DND-41 (cell line): ENCODE measurements at regions not wholly inside any gene's neighbourhood (a gene's known extent, or its start where the extent isn't known, plus 50 kb on each side); places are given as distances from the start of the nearest gene placed in this dataset.

ENCODE experiments used
- ATAC-seq: fragments of 200-7000 bp; cut with Tn5 transposase; 3 replicates; pipeline ENCODE4 v1.9.1; 2021; ENCODE audit warnings: low read depth; ENCODE audit not compliant: insufficient read depth
- DNase-seq: peaks from one replicate; pipeline ENCODE4 v3.0.0-alpha.2; 2020
- H2AFZ ChIP-seq: 2 replicates; pipeline ENCODE4 v1.6.0; 2012; ENCODE audit warnings: low read depth, low read length
- H3K27ac ChIP-seq: 2 replicates; pipeline ENCODE4 v1.5.1; 2012; ENCODE audit warnings: low read length, inconsistent platforms
- H3K27me3 ChIP-seq: fragments of 200-600 bp; sonication (generic); 2 replicates; pipeline ENCODE4 v1.6.0; 2012; ENCODE audit warnings: low read length, mild to moderate bottlenecking, inconsistent platforms; ENCODE audit not compliant: insufficient read depth, poor library complexity
- H3K36me3 ChIP-seq: 2 replicates; pipeline ENCODE4 v1.5.1; 2012; ENCODE audit warnings: low read length, inconsistent platforms; ENCODE audit not compliant: insufficient read depth
- H3K4me1 ChIP-seq: 2 replicates; pipeline ENCODE4 v1.5.1; 2012; ENCODE audit warnings: mild to moderate bottlenecking, low read length; ENCODE audit not compliant: insufficient read depth
- H3K4me2 ChIP-seq: 2 replicates; pipeline ENCODE4 v1.6.0; 2012; ENCODE audit warnings: mild to moderate bottlenecking, moderate library complexity, low read length, inconsistent platforms; ENCODE audit not compliant: insufficient read depth
- H3K4me3 ChIP-seq, 2 experiments: fragments of 200-600 bp in 1 of 2; shearing (Covaris generic) in 1 of 2; 2 replicates each; pipeline ENCODE4 v1.5.1; 2012 to 2016; ENCODE audit warnings: inconsistent platforms in 2 of 2, low read length in 2 of 2, mild to moderate bottlenecking in 2 of 2, low read depth in 1 of 2, moderate library complexity in 1 of 2
- H3K79me2 ChIP-seq: 2 replicates; pipeline ENCODE4 v1.6.0; 2012; ENCODE audit warnings: low read length, inconsistent platforms; ENCODE audit not compliant: insufficient read depth
- H3K9ac ChIP-seq: 2 replicates; pipeline ENCODE4 v1.6.0; 2012; ENCODE audit warnings: low read depth, mild to moderate bottlenecking, inconsistent platforms, low read length, moderate library complexity
- H3K9me3 ChIP-seq: 2 replicates; pipeline ENCODE4 v1.5.1; 2012; ENCODE audit warnings: low read length, moderate library complexity, mild to moderate bottlenecking, inconsistent platforms; ENCODE audit not compliant: insufficient read depth, severe bottlenecking
- H4K20me1 ChIP-seq: 2 replicates; pipeline ENCODE4 v1.6.0; 2012; ENCODE audit warnings: low read length; ENCODE audit not compliant: insufficient read depth
- CTCF ChIP-seq: IDR thresholded peaks from 2 replicates; pipeline ENCODE4 v1.5.1; 2012; ENCODE audit warnings: borderline replicate concordance, low read length, moderate library complexity, mild to moderate bottlenecking; ENCODE audit not compliant: poor library complexity, severe bottlenecking; ENCODE audit errors: extremely low read depth
- EZH2 ChIP-seq: IDR thresholded peaks from 3 replicates; pipeline ENCODE4 v1.6.1; 2012; ENCODE audit warnings: borderline replicate concordance, low read depth, mild to moderate bottlenecking, moderate library complexity, low read length, inconsistent platforms; ENCODE audit not compliant: severe bottlenecking

DNA sequence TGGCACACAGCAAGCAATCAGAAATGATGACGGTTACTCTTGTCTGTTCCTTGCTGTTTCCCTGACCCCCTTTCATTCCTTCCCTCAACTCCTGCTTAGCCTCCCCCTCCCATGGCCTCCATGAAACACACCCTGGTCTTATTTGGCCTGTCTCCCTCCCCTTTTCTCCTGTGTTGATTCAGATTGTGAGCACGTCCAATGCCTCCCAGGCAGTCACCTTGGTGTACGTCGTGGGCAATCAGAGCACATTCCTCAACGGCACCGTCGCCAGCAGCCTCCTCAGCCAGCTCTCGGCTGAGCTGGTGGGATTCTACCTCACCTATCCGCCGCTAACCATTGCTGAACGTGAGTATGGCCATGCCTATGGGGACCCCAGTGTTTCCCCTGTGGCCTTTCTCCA lies 141.1 kb downstream of the C11orf91 start:
- no peaks in the 10 kb centered on the region for H3K9me3 ChIP-seq
- H3K4me3 ChIP-seq = no peak overlapping the region
- H3K9ac ChIP-seq = no peak overlapping the region
- H3K36me3 ChIP-seq = no peaks in the 10 kb centered on the region
- H3K27ac ChIP-seq = no peak overlapping the region
- H2AFZ ChIP-seq = no peak overlapping the region
- no peaks in the 10 kb centered on the region for H3K79me2 ChIP-seq
- H3K27me3 ChIP-seq = no peaks in the 10 kb centered on the region
- no peaks in the 10 kb centered on the region for H3K4me1 ChIP-seq
- no peaks in the 10 kb centered on the region for H4K20me1 ChIP-seq
- TF ChIP-seq CTCF (no peak), EZH2 (no peak)
- H3K4me2 ChIP-seq = no peak overlapping the region
- ATAC-seq (no peak), DNase-seq (no peak)

DNA sequence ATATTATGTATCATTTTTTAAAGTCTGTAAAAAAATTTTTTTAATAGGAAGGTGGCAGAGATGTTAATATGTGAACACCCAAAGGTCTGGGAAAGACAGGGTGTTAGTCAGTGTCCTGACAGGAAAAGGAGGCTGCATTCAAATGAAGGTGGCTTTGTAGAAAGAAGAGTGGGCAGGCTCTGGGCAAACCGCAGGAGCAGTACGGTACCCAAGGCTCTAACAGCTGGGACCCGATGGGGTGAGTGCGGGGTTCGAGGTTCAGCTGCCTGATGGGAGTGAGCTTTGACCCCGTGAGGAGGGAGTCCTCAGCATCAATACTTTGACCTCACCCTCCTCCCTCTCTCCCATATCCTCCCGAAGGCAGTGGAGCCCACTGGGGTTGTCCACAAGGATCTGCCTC lies 142.5 kb downstream of the C11orf91 start:
- ATAC-seq (no peak), DNase-seq (no peak)
- H3K4me1 ChIP-seq = no peaks in the 10 kb centered on the region
- H4K20me1 ChIP-seq = no peaks in the 10 kb centered on the region
- no peak overlapping the region for H2AFZ ChIP-seq
- no peak overlapping the region for H3K4me2 ChIP-seq
- no peaks in the 10 kb centered on the region for H3K9me3 ChIP-seq
- H3K36me3 ChIP-seq = no peaks in the 10 kb centered on the region
- H3K27me3 ChIP-seq = no peaks in the 10 kb centered on the region
- no peak overlapping the region for H3K27ac ChIP-seq
- TF ChIP-seq EZH2 = no peak
- TF ChIP-seq CTCF = no peak
- no peak overlapping the region for H3K4me3 ChIP-seq
- H3K9ac ChIP-seq = no peak overlapping the region
- no peaks in the 10 kb centered on the region for H3K79me2 ChIP-seq

DNA sequence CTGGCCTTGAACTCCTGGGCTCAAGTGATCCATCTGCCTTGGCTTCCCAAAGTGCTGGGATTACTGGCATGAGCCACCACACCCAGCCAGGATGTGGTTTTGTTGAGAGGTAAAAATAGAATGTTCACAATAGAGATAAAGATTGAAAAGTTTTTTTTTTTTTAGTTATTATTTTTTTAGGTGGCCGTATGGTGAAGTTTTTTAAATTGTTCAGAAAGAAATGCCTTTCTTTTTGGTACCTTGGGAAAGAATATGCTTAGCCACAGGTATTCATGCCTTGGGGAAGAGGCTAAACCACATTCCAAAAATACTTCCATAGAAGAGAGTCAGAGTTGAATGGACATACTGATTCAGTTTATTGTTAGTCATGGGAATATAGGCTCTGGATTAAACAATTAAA lies 143.4 kb downstream of the C11orf91 start:
- Histone ChIP-seq H3K9me3 (no peaks in the 10 kb centered on the region), H2AFZ (no peak overlapping the region), H3K4me2 (no peak overlapping the region), H3K27me3 (no peaks in the 10 kb centered on the region), H3K9ac (no peak overlapping the region), H3K79me2 (no peaks in the 10 kb centered on the region), H4K20me1 (no peaks in the 10 kb centered on the region), H3K4me1 (no peaks in the 10 kb centered on the region), H3K4me3 (no peak overlapping the region), H3K27ac (no peak overlapping the region), H3K36me3 (no peaks in the 10 kb centered on the region)
- DNase-seq (no peak), ATAC-seq (no peak)
- no peak for TF ChIP-seq CTCF
- no peak for TF ChIP-seq EZH2

DNA sequence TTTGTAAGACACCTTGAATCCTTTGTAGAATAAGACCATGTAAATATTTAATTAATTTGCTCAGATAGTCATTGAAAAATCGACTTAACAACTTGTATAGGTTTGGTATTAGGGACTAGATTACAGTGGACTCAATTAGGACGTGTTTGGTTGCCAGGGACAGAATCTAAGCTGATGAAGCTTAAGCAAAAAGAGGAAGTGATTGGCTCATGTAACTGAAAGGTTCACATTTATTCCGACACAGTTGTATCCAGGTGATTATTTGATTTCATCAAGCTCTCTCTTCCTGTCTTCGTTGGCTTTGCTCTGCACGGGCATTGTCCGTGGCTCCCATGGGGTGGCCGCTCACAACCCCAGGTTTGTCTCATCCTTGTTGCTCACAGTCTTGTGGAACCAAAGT lies 146.4 kb downstream of the C11orf91 start:
- H2AFZ ChIP-seq = no peak overlapping the region
- ATAC-seq (no peak), DNase-seq (no peak)
- no peaks in the 10 kb centered on the region for H3K4me1 ChIP-seq
- H3K9me3 ChIP-seq = no peaks in the 10 kb centered on the region
- no peaks in the 10 kb centered on the region for H3K79me2 ChIP-seq
- H3K27me3 ChIP-seq = peaks cover 4% of the 10 kb centered on the region
- H3K36me3 ChIP-seq = no peaks in the 10 kb centered on the region
- H3K4me2 ChIP-seq = no peak overlapping the region
- TF ChIP-seq EZH2 (no peak), CTCF (no peak)
- H3K27ac ChIP-seq = no peak overlapping the region
- no peak overlapping the region for H3K4me3 ChIP-seq
- H3K9ac ChIP-seq = no peak overlapping the region
- H4K20me1 ChIP-seq = no peaks in the 10 kb centered on the region
